SK-N-SH treated with all-trans-retinoic acid at 6 μM for 48 hours (cell line): ENCODE measurements at regions not wholly inside any gene's neighbourhood (a gene's known extent, or its start where the extent isn't known, plus 50 kb on each side); places are given as distances from the start of the nearest gene placed in this dataset.

Source experiments
- ATAC-seq: fragments of 200-7000 bp; cut with Tn5 transposase; 3 replicates; pipeline ENCODE4 v1.9.1; 2020; ENCODE audit warnings: mild to moderate bottlenecking, moderate library complexity
- ARNTL ChIP-seq: fragments of 450-650 bp; formaldehyde crosslinking; IDR thresholded peaks from 2 replicates; pipeline ENCODE4 v1.5.0; 2020; ENCODE audit warnings: low read depth, mild to moderate bottlenecking, moderate library complexity, borderline replicate concordance
- BACH2 ChIP-seq: fragments of 250-450 bp; sonication (Bioruptor Pico); IDR thresholded peaks from 2 replicates; pipeline ENCODE4 v1.9.0; 2021; ENCODE audit warnings: mild to moderate bottlenecking, borderline replicate concordance
- CSDC2 ChIP-seq: fragments of 250-450 bp; sonication (Bioruptor Pico); IDR thresholded peaks from 2 replicates; pipeline ENCODE4 v1.5.0; 2020; ENCODE audit warnings: mild to moderate bottlenecking, moderate library complexity
- ESRRG ChIP-seq: fragments of 250-450 bp; sonication (Bioruptor Pico); IDR thresholded peaks from 2 replicates; pipeline ENCODE4 v1.6.1; 2021; ENCODE audit warnings: mild to moderate bottlenecking
- GLIS3 ChIP-seq: fragments of 250-450 bp; sonication (Bioruptor Pico); IDR thresholded peaks from 2 replicates; pipeline ENCODE4 v1.5.0; 2020; ENCODE audit warnings: mild to moderate bottlenecking, moderate library complexity
- ISL1 ChIP-seq: fragments of 250-450 bp; sonication (Bioruptor Pico); IDR thresholded peaks from 2 replicates; pipeline ENCODE4 v2.1.2; 2022; ENCODE audit warnings: mild to moderate bottlenecking, moderate library complexity
- POU6F1 ChIP-seq: fragments of 250-450 bp; sonication (Bioruptor Pico); IDR thresholded peaks from 2 replicates; pipeline ENCODE4 v1.8.0; 2021; ENCODE audit warnings: low read depth, mild to moderate bottlenecking, moderate library complexity, borderline replicate concordance
- PPARA ChIP-seq: fragments of 250-450 bp; sonication (Bioruptor Pico); IDR thresholded peaks from 2 replicates; pipeline ENCODE4 v1.5.0; 2020; ENCODE audit warnings: mild to moderate bottlenecking, borderline replicate concordance
- RARB ChIP-seq: fragments of 250-450 bp; sonication (Bioruptor Pico); IDR thresholded peaks from 2 replicates; pipeline ENCODE4 v1.8.0; 2021; ENCODE audit warnings: mild to moderate bottlenecking, moderate library complexity
- SNAI2 ChIP-seq: fragments of 250-450 bp; sonication (Bioruptor Pico); IDR thresholded peaks from 2 replicates; pipeline ENCODE4 v1.5.0; 2020; ENCODE audit warnings: mild to moderate bottlenecking, moderate library complexity
- TCF4 ChIP-seq: fragments of 250-450 bp; sonication (Bioruptor Pico); IDR thresholded peaks from 2 replicates; pipeline ENCODE4 v1.8.0; 2021; ENCODE audit warnings: mild to moderate bottlenecking, moderate library complexity, borderline replicate concordance
- TOX ChIP-seq: fragments of 250-450 bp; sonication (Bioruptor Pico); IDR thresholded peaks from 2 replicates; pipeline ENCODE4 v1.8.0; 2021; ENCODE audit warnings: mild to moderate bottlenecking, moderate library complexity, borderline replicate concordance
- TSHZ2 ChIP-seq: fragments of 250-450 bp; sonication (Bioruptor Pico); IDR thresholded peaks from 2 replicates; pipeline ENCODE4 v1.5.0; 2020; ENCODE audit warnings: mild to moderate bottlenecking, moderate library complexity
- ZC3H10 ChIP-seq: fragments of 250-450 bp; sonication (Bioruptor Pico); IDR thresholded peaks from 2 replicates; pipeline ENCODE4 v1.5.1; 2021; ENCODE audit warnings: mild to moderate bottlenecking, moderate library complexity
- ZFP3 ChIP-seq: fragments of 250-450 bp; sonication (Bioruptor Pico); IDR thresholded peaks from 2 replicates; pipeline ENCODE4 v1.5.0; 2020; ENCODE audit warnings: mild to moderate bottlenecking, moderate library complexity
- ZFP30 ChIP-seq: fragments of 450-650 bp; formaldehyde crosslinking; IDR thresholded peaks from 2 replicates; pipeline ENCODE4 v1.5.0; 2022; ENCODE audit warnings: mild to moderate bottlenecking, moderate library complexity
- ZNF565 ChIP-seq: fragments of 450-650 bp; formaldehyde crosslinking; conservative IDR thresholded peaks from 2 replicates; pipeline ENCODE4 v1.5.0; 2020; ENCODE audit warnings: low read depth, mild to moderate bottlenecking, moderate library complexity
- ZNF70 ChIP-seq: fragments of 450-650 bp; formaldehyde crosslinking; IDR thresholded peaks from 2 replicates; pipeline ENCODE4 v1.5.0; 2020; ENCODE audit warnings: mild to moderate bottlenecking, moderate library complexity
- ZNF8 ChIP-seq: fragments of 450-650 bp; formaldehyde crosslinking; IDR thresholded peaks from 2 replicates; pipeline ENCODE4 v1.5.0; 2020; ENCODE audit warnings: mild to moderate bottlenecking, moderate library complexity
- TF ChIP-seq, protein P1 (sequence below): fragments of 250-450 bp; sonication (Bioruptor Pico); IDR thresholded peaks from 2 replicates; pipeline ENCODE4 v1.5.1; 2021; ENCODE audit warnings: mild to moderate bottlenecking, moderate library complexity
- TF ChIP-seq, protein P2 (sequence below): fragments of 250-450 bp; sonication (Bioruptor Pico); IDR thresholded peaks from 2 replicates; pipeline ENCODE4 v1.5.1; 2020; ENCODE audit warnings: low read depth, mild to moderate bottlenecking, moderate library complexity
- TF ChIP-seq, protein P3 (sequence below): fragments of 250-450 bp; sonication (Bioruptor Pico); IDR thresholded peaks from 2 replicates; pipeline ENCODE4 v1.8.0; 2020; ENCODE audit warnings: mild to moderate bottlenecking, moderate library complexity, borderline replicate concordance

DNA sequence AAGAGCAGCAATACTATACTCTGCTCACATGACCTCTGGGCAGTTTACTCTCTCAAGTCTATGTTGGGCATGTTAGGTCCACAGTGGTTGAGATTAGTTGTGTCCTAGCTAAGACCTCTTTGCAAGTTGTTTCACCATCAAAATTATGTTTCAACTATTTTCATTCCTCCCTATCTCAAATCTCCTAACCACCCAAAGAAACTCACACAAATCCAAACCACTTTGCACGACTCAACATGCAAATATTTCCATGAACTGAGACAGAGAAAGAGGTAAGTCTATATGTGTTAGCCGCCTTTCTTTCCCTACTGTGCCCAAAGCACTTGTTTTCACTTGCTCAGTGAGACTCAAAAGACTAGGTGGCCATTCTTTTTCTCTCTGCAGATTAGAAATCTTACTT is 546.8 kb downstream of the TNS1 start:
- TF ChIP-seq ISL1 (CRISPR knock-in tag): no peak
- TF ChIP-seq CSDC2 (CRISPR knock-in tag): no peak
- TF ChIP-seq RARB (CRISPR knock-in tag): no peak
- TF ChIP-seq SNAI2 (CRISPR knock-in tag): no peak
- TF ChIP-seq TOX (CRISPR knock-in tag): no peak
- TF ChIP-seq, protein P1, sequence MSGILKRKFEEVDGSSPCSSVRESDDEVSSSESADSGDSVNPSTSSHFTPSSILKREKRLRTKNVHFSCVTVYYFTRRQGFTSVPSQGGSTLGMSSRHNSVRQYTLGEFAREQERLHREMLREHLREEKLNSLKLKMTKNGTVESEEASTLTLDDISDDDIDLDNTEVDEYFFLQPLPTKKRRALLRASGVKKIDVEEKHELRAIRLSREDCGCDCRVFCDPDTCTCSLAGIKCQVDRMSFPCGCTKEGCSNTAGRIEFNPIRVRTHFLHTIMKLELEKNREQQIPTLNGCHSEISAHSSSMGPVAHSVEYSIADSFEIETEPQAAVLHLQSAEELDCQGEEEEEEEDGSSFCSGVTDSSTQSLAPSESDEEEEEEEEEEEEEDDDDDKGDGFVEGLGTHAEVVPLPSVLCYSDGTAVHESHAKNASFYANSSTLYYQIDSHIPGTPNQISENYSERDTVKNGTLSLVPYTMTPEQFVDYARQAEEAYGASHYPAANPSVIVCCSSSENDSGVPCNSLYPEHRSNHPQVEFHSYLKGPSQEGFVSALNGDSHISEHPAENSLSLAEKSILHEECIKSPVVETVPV (CRISPR knock-in tag): no peak
- TF ChIP-seq ZFP30: no peak
- no peak for TF ChIP-seq PPARA (CRISPR knock-in tag)
- no peak for TF ChIP-seq TSHZ2
- TF ChIP-seq, protein P2, sequence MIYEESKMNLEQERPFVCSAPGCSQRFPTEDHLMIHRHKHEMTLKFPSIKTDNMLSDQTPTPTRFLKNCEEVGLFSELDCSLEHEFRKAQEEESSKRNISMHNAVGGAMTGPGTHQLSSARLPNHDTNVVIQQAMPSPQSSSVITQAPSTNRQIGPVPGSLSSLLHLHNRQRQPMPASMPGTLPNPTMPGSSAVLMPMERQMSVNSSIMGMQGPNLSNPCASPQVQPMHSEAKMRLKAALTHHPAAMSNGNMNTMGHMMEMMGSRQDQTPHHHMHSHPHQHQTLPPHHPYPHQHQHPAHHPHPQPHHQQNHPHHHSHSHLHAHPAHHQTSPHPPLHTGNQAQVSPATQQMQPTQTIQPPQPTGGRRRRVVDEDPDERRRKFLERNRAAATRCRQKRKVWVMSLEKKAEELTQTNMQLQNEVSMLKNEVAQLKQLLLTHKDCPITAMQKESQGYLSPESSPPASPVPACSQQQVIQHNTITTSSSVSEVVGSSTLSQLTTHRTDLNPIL (CRISPR knock-in tag): no peak
- TF ChIP-seq, protein P3, sequence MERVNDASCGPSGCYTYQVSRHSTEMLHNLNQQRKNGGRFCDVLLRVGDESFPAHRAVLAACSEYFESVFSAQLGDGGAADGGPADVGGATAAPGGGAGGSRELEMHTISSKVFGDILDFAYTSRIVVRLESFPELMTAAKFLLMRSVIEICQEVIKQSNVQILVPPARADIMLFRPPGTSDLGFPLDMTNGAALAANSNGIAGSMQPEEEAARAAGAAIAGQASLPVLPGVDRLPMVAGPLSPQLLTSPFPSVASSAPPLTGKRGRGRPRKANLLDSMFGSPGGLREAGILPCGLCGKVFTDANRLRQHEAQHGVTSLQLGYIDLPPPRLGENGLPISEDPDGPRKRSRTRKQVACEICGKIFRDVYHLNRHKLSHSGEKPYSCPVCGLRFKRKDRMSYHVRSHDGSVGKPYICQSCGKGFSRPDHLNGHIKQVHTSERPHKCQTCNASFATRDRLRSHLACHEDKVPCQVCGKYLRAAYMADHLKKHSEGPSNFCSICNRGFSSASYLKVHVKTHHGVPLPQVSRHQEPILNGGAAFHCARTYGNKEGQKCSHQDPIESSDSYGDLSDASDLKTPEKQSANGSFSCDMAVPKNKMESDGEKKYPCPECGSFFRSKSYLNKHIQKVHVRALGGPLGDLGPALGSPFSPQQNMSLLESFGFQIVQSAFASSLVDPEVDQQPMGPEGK (CRISPR knock-in tag): no peak
- TF ChIP-seq ZNF565 (CRISPR knock-in tag): no peak
- TF ChIP-seq ARNTL (CRISPR knock-in tag): no peak
- ATAC-seq: no peak

GRCh38 chr2:217452928-217453327 is 549.9 kb downstream of the TNS1 start:
- TF ChIP-seq TSHZ2 (no peak), BACH2 (CRISPR knock-in tag) (no peak), ISL1 (CRISPR knock-in tag) (no peak), ZNF565 (CRISPR knock-in tag) (no peak), SNAI2 (CRISPR knock-in tag) (no peak), TOX (CRISPR knock-in tag) (no peak), POU6F1 (CRISPR knock-in tag) (no peak), GLIS3 (CRISPR knock-in tag) (no peak), ZNF70 (CRISPR knock-in tag) (no peak), PPARA (CRISPR knock-in tag) (no peak), ESRRG (CRISPR knock-in tag) (no peak), ZC3H10 (CRISPR knock-in tag) (no peak), ZFP3 (CRISPR knock-in tag) (no peak), RARB (CRISPR knock-in tag) (no peak), ZNF8 (CRISPR knock-in tag) (no peak), CSDC2 (CRISPR knock-in tag) (no peak), TCF4 (CRISPR knock-in tag) (no peak), ARNTL (CRISPR knock-in tag) (no peak)
- TF ChIP-seq, protein P3 (CRISPR knock-in tag): no peak
- TF ChIP-seq, protein P2 (CRISPR knock-in tag): no peak
- no peak for ATAC-seq
